ENCODE measurements at regions not wholly inside any gene's neighbourhood (a gene's known extent, or its start where the extent isn't known, plus 50 kb on each side); places are given as distances from the start of the nearest gene placed in this dataset.

DNA sequence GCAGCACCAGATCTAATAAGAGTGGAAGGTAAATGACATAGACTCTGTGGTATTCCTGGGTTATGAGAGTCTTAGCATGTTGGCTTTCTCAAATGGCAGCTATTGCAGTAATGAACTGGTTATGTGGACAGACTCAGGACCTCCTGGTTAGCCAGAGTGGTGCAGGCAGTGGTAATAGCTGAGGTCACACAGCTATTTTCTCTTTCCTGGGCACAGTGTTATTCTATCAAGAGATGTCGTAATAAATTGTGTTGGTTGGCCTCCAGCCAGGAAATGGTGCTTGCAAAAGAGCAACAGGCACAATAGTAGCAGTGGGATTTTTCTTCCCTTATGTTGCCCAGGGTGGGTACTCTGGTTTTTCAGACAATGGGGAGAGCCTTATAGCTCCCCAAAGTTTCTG, 279.2 kb upstream of the FGF16 start:
- TF ChIP-seq EP300 (IDR thresholded peaks at IDR 0.05; ENCODE audit: borderline replicate concordance) (no peak), FOXM1 (IDR thresholded peaks at IDR 0.05; ENCODE audit: borderline replicate concordance, low read depth) (no peak), CREB1 (IDR thresholded peaks at IDR 0.05; ENCODE audit: low read depth) (no peak), EGR1 (IDR thresholded peaks at IDR 0.05) (no peak), REST (IDR thresholded peaks at IDR 0.05; ENCODE audit: low read depth) (no peak), CEBPB (IDR thresholded peaks at IDR 0.05) (no peak), YY1 (IDR thresholded peaks at IDR 0.05; ENCODE audit: low read depth) (no peak), RAD21 (IDR thresholded peaks at IDR 0.05; ENCODE audit: low read depth) (no peak), TCF12 (IDR thresholded peaks at IDR 0.05; ENCODE audit: low read depth) (no peak), TAF1 (IDR thresholded peaks at IDR 0.05; ENCODE audit: low read depth) (no peak), ZBTB7A (IDR thresholded peaks at IDR 0.05; ENCODE audit: low read depth) (no peak), TEAD4 (IDR thresholded peaks at IDR 0.05) (no peak), NFIC (IDR thresholded peaks at IDR 0.05) (no peak)
- TF ChIP-seq, protein P1, sequence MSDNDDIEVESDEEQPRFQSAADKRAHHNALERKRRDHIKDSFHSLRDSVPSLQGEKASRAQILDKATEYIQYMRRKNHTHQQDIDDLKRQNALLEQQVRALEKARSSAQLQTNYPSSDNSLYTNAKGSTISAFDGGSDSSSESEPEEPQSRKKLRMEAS (IDR thresholded peaks at IDR 0.05) = no peak
- TF ChIP-seq, protein P2, sequence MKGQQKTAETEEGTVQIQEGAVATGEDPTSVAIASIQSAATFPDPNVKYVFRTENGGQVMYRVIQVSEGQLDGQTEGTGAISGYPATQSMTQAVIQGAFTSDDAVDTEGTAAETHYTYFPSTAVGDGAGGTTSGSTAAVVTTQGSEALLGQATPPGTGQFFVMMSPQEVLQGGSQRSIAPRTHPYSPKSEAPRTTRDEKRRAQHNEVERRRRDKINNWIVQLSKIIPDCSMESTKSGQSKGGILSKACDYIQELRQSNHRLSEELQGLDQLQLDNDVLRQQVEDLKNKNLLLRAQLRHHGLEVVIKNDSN (IDR thresholded peaks at IDR 0.05) = no peak

- no peak for TF ChIP-seq YY1 (IDR thresholded peaks at IDR 0.05; ENCODE audit: low read depth)
- TF ChIP-seq TCF12 (IDR thresholded peaks at IDR 0.05; ENCODE audit: low read depth) = no peak
- TF ChIP-seq, protein P2 (IDR thresholded peaks at IDR 0.05) = no peak
- no peak for TF ChIP-seq REST (IDR thresholded peaks at IDR 0.05; ENCODE audit: low read depth)
- TF ChIP-seq CEBPB (IDR thresholded peaks at IDR 0.05) = no peak
- TF ChIP-seq NFIC (IDR thresholded peaks at IDR 0.05) = no peak
- TF ChIP-seq, protein P1 (IDR thresholded peaks at IDR 0.05) = no peak
- no peak for TF ChIP-seq TAF1 (IDR thresholded peaks at IDR 0.05; ENCODE audit: low read depth)
- no peak for TF ChIP-seq EP300 (IDR thresholded peaks at IDR 0.05; ENCODE audit: borderline replicate concordance)
- no peak for TF ChIP-seq ZBTB7A (IDR thresholded peaks at IDR 0.05; ENCODE audit: low read depth)
- no peak for TF ChIP-seq EGR1 (IDR thresholded peaks at IDR 0.05)
- TF ChIP-seq FOXM1 (IDR thresholded peaks at IDR 0.05; ENCODE audit: borderline replicate concordance, low read depth) = no peak
- no peak for TF ChIP-seq RAD21 (IDR thresholded peaks at IDR 0.05; ENCODE audit: low read depth)
- TF ChIP-seq CREB1 (IDR thresholded peaks at IDR 0.05; ENCODE audit: low read depth) = no peak
These were observed 272.3 kb upstream of the FGF16 start for GRCh38 chrX:77174680-77175519.

- TF ChIP-seq, protein P2 (IDR thresholded peaks at IDR 0.05) = no peak
- no peak for TF ChIP-seq CEBPB (IDR thresholded peaks at IDR 0.05)
- no peak for TF ChIP-seq RAD21 (IDR thresholded peaks at IDR 0.05; ENCODE audit: low read depth)
- TF ChIP-seq, protein P1 (IDR thresholded peaks at IDR 0.05) = no peak
- TF ChIP-seq EP300 (IDR thresholded peaks at IDR 0.05; ENCODE audit: borderline replicate concordance) = no peak
- no peak for TF ChIP-seq FOXM1 (IDR thresholded peaks at IDR 0.05; ENCODE audit: borderline replicate concordance, low read depth)
These were observed 246.5 kb upstream of the FGF16 start for GRCh38 chrX:77200663-77201062.

GRCh38 chrX:77223046-77223445, 224.1 kb upstream of the FGF16 start:
- TF ChIP-seq, protein P2 (IDR thresholded peaks at IDR 0.05) = no peak
- TF ChIP-seq REST (IDR thresholded peaks at IDR 0.05; ENCODE audit: low read depth) = no peak
